Epithelial cell of proximal tubule (primary cell): ENCODE measurements at regions not wholly inside any gene's neighbourhood (a gene's known extent, or its start where the extent isn't known, plus 50 kb on each side); places are given as distances from the start of the nearest gene placed in this dataset.
"Not testable (repeated sequence)": the region's sequence is repeated elsewhere in the genome, so short reads cannot be mapped to it uniquely, and the experiment has no call there.

Experiments used
- DNase-seq: peaks from one replicate; pipeline ENCODE4 v3.0.0-alpha.2; 2011; ENCODE audit warnings: low read depth
- H3K4me3 ChIP-seq: 2 replicates; pipeline ENCODE4 v1.5.1; 2011; ENCODE audit warnings: low read depth, mild to moderate bottlenecking, low read length
- CTCF ChIP-seq: conservative IDR thresholded peaks from 2 replicates; pipeline ENCODE4 v1.5.1; 2012; ENCODE audit warnings: low read depth, mild to moderate bottlenecking, low read length

- no peak for DNase-seq
- no peak for TF ChIP-seq CTCF
- H3K4me3 ChIP-seq: no peak overlapping the region
Measured at GRCh38 chr14:71557351-71557750, 374.9 kb upstream of the RGS6 start.

GRCh38 chr14:71558943-71559342, 373.3 kb upstream of the RGS6 start:
- not testable (repeated sequence) for H3K4me3 ChIP-seq, DNase-seq

- DNase-seq: no peak
- TF ChIP-seq CTCF: no peak
- no peak overlapping the region for H3K4me3 ChIP-seq
Measured at GRCh38 chr14:71560751-71561150, 371.5 kb upstream of the RGS6 start.

- H3K4me3 ChIP-seq: no peak overlapping the region
- TF ChIP-seq CTCF: no peak
- DNase-seq: no peak
Measured at GRCh38 chr14:71563492-71564153, 368.6 kb upstream of the RGS6 start.

DNA sequence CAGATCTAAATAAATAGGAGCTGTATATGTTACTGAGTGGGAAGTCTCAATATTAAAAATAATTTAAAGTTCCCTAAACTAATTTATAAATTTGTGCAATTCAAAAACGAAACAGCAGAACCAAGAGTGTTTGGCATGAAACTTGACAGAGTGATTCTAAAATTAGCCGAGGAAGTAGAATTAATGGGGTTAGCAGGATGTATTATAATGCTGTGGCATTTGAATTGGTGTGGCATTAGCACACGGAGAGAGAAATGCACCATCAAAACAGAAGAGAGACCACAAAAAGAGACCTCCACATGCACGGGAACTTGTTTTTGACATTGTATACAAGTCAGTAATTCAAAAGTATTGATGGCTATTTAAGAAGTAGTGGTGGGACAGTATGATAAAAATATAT, 366.0 kb upstream of the RGS6 start:
- TF ChIP-seq CTCF: no peak
- DNase-seq: no peak
- no peak overlapping the region for H3K4me3 ChIP-seq

GRCh38 chr14:71567499-71568133, 364.6 kb upstream of the RGS6 start:
- not testable (repeated sequence) for DNase-seq

DNA sequence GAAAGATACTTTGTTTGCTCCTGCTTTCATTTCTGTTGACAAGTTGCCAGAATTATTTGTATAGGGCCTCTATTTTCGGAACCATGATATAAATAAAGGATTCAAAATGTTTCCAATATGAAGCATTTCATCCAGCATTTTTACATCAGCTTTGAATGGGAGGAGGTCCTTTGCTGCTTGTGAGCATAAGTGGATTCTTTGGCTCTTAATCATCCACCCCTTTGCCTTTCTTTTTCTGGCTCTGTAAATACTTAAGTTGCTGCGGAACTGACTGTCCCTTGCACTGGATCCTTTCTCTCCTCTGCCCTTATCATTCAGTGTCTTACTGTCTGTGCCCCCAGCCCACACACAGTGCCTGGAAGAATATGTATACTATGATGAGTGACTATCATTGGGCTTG, 357.3 kb upstream of the RGS6 start:
- no peak for DNase-seq
- no peak for TF ChIP-seq CTCF
- H3K4me3 ChIP-seq: no peak overlapping the region

More at GRCh38 chr14:71567499-71568133, 364.6 kb upstream of the RGS6 start:
- H3K4me3 ChIP-seq: not testable (repeated sequence)

- TF ChIP-seq CTCF: no peak
- no peak overlapping the region for H3K4me3 ChIP-seq
- no peak for DNase-seq
Measured at GRCh38 chr14:71576472-71576871, 355.8 kb upstream of the RGS6 start.
